OCI-LY7 (cell line): ENCODE measurements at regions not wholly inside any gene's neighbourhood (a gene's known extent, or its start where the extent isn't known, plus 50 kb on each side); places are given as distances from the start of the nearest gene placed in this dataset.

ENCODE experiments used
- CTCF ChIP-seq: fragments of 200-600 bp; sonication (generic); conservative IDR thresholded peaks from 2 replicates; pipeline ENCODE4 v1.5.1; 2014; ENCODE audit warnings: mild to moderate bottlenecking, antibody characterized with exemption, low read length, moderate library complexity, mixed read lengths
- EZH2phosphoT487 ChIP-seq: fragments of 200-600 bp; sonication (generic); IDR thresholded peaks from 2 replicates; pipeline ENCODE4 v1.6.1; 2018; ENCODE audit warnings: low read depth, borderline replicate concordance, mild to moderate bottlenecking, mixed run types, antibody characterized with exemption, low read length, moderate library complexity, mixed read lengths

GRCh38 chr3:69671082-69671952 lies 67.9 kb upstream of the MITF start:
- TF ChIP-seq CTCF: peak; percentile 84
- no peak for TF ChIP-seq EZH2phosphoT487
